ENCODE measurements at regions not wholly inside any gene's neighbourhood (a gene's known extent, or its start where the extent isn't known, plus 50 kb on each side); places are given as distances from the start of the nearest gene placed in this dataset.

DNA sequence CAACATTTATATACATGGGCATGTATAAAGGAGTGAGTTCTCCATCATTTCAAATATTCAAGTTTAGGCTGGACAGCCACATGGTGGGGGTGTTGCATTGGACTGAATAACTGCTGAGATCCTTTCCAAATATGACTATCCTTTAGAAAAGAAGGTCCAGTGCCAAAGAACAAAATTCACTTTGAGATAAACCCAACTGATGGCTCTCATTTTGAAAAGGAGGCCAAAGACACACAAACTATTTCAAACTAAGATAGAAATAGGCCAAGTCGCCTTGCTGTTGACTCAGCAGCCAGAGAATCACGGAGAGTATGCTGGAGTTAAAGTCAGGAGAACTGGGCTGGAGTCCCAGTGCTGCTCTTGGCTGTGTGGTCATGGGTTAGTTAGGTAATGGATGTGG is 204.5 kb upstream of the LRATD1 start:
- CTCF ChIA-PET: no interaction called here
- FAIRE-seq (no peak), DNase-seq (ENCODE audit: low read depth, low spot score) (no peak)
- Histone ChIP-seq H3K27me3 (ENCODE audit: control insufficient read depth in 2 of 2, insufficient read depth in 2 of 2, low read length in 2 of 2) (no peaks in the 10 kb centered on the region), H3K9me3 (replicated peaks; ENCODE audit: control insufficient read depth, insufficient read depth, low read length) (peaks cover under 1% of the 10 kb centered on the region), H3K4me1 (ENCODE audit: control insufficient read depth, extremely low read depth, insufficient read depth, low read length) (no peaks in the 10 kb centered on the region), H3K9me1 (replicated peaks; ENCODE audit: control insufficient read depth, extremely low read depth, insufficient read depth, low read length) (no peaks in the 10 kb centered on the region), H3K27ac (ENCODE audit: insufficient read depth, low read depth, low read length) (no peak overlapping the region), H3K36me3 (ENCODE audit: control insufficient read depth in 2 of 2, extremely low read depth in 1 of 2, insufficient read depth in 2 of 2, low read length in 2 of 2) (no peaks in the 10 kb centered on the region), H3K4me3 (replicated peaks in 1 of 3; ENCODE audit: insufficient read depth in 1 of 3, low read depth in 1 of 3, low read length in 3 of 3) (no peak overlapping the region), H4K20me1 (replicated peaks; ENCODE audit: control insufficient read depth, extremely low read depth, insufficient read depth, low read length) (no peaks in the 10 kb centered on the region), H2AFZ (ENCODE audit: low read depth, low read length) (no peak overlapping the region), H3K79me2 (ENCODE audit: control insufficient read depth, insufficient read depth, low read length) (no peaks in the 10 kb centered on the region), H3K4me2 (ENCODE audit: insufficient read depth, low read length) (no peak overlapping the region), H3K9ac (replicated peaks; ENCODE audit: extremely low read depth, insufficient read depth, low read length) (no peak overlapping the region)
- POLR2A ChIA-PET: no interaction called here
- BruUV-seq (replicated peaks): no TSS peak
- intact Hi-C loops (cut with micrococcal nuclease) (no loop called here), dilution Hi-C loops (cut with MboI; ENCODE audit: extremely low pct_ligation_motif_present, low sequenced_read_pairs) (no loop called here)
- TF ChIP-seq JUN (IDR thresholded peaks at IDR 0.05; ENCODE audit: borderline replicate concordance, insufficient read depth, insufficient read length, low read depth): no peak
- TF ChIP-seq, protein P1, sequence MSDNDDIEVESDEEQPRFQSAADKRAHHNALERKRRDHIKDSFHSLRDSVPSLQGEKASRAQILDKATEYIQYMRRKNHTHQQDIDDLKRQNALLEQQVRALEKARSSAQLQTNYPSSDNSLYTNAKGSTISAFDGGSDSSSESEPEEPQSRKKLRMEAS (IDR thresholded peaks at IDR 0.05; ENCODE audit: insufficient read depth, insufficient read length): no peak
- no peak for TF ChIP-seq MYC (IDR thresholded peaks at IDR 0.05; ENCODE audit: low read depth, low read length)
- no peak for TF ChIP-seq CTCF (IDR thresholded peaks at IDR 0.05; ENCODE audit: extremely low read depth in 1 of 2, insufficient read depth in 1 of 2, low read depth in 1 of 2, low read length in 2 of 2)
- TF ChIP-seq POLR2A (IDR thresholded peaks at IDR 0.05; ENCODE audit: low read depth, low read length): no peak
- TF ChIP-seq POLR2AphosphoS5 (IDR thresholded peaks at IDR 0.05; ENCODE audit: insufficient read depth, low read depth, low read length): no peak
- no peak for TF ChIP-seq EZH2 (IDR thresholded peaks at IDR 0.05; ENCODE audit: borderline replicate concordance, low read depth, low read length, severe bottlenecking)
- TF ChIP-seq GATA2 (IDR thresholded peaks at IDR 0.05; ENCODE audit: insufficient read depth, insufficient read length, low read depth, low read length): no peak
- no peak for TF ChIP-seq FOS (IDR thresholded peaks at IDR 0.05; ENCODE audit: borderline replicate concordance, insufficient read depth, low read length)

Measured in endothelial cell of umbilical vein (primary cell).